Endodermal cell (in vitro differentiated cells): ENCODE measurements at regions not wholly inside any gene's neighbourhood (a gene's known extent, or its start where the extent isn't known, plus 50 kb on each side); places are given as distances from the start of the nearest gene placed in this dataset.
"Not testable (repeated sequence)": the region's sequence is repeated elsewhere in the genome, so short reads cannot be mapped to it uniquely, and the experiment has no call there.

Experiments
- DNase-seq: peaks from one replicate; pipeline ENCODE4 v3.0.0-alpha.2; 2017
- H3K27ac ChIP-seq: 2 replicates; pipeline ENCODE4 v1.5.1; 2013; ENCODE audit warnings: mild to moderate bottlenecking, low read depth, low read length, moderate library complexity
- H3K27me3 ChIP-seq: 2 replicates; pipeline ENCODE4 v1.6.1; 2013; ENCODE audit warnings: mild to moderate bottlenecking, low read length, moderate library complexity; ENCODE audit not compliant: insufficient read depth, control insufficient read depth, poor library complexity, severe bottlenecking
- H3K36me3 ChIP-seq: 2 replicates; pipeline ENCODE4 v1.7.0; 2013; ENCODE audit warnings: mild to moderate bottlenecking, low read length, moderate library complexity; ENCODE audit not compliant: control insufficient read depth, insufficient read depth
- H3K4me1 ChIP-seq: one replicate; pipeline ENCODE4 v1.7.0; 2013; ENCODE audit warnings: low read length; ENCODE audit not compliant: control insufficient read depth, insufficient read depth
- H3K4me3 ChIP-seq: 2 replicates; pipeline ENCODE4 v1.5.1; 2013; ENCODE audit warnings: mild to moderate bottlenecking, low read length, moderate library complexity
- H3K9ac ChIP-seq: 2 replicates; pipeline ENCODE4 v1.6.1; 2013; ENCODE audit warnings: mild to moderate bottlenecking, low read length, moderate library complexity; ENCODE audit not compliant: poor library complexity, severe bottlenecking; ENCODE audit errors: extremely low read depth
- H3K9me3 ChIP-seq: 2 replicates; pipeline ENCODE4 v1.6.1; 2013; ENCODE audit warnings: mild to moderate bottlenecking, low read length, moderate library complexity; ENCODE audit not compliant: control insufficient read depth
- H3K27ac Mint-ChIP-seq: 2 replicates; pipeline ENCODE4 v1.8.0; 2020; ENCODE audit warnings: mixed read lengths
- H3K27me3 Mint-ChIP-seq: 2 replicates; pipeline ENCODE4 v1.8.0; 2021; ENCODE audit warnings: mild to moderate bottlenecking, mixed read lengths; ENCODE audit not compliant: insufficient read depth
- H3K36me3 Mint-ChIP-seq: 2 replicates; pipeline ENCODE4 v1.8.0; 2020; ENCODE audit warnings: low read depth, mixed read lengths
- H3K4me1 Mint-ChIP-seq: 2 replicates; pipeline ENCODE4 v1.8.0; 2020; ENCODE audit warnings: mixed read lengths
- H3K4me3 Mint-ChIP-seq: 2 replicates; pipeline ENCODE4 v1.8.0; 2020; ENCODE audit warnings: mild to moderate bottlenecking, moderate library complexity, mixed read lengths
- H3K9me3 Mint-ChIP-seq: 2 replicates; pipeline ENCODE4 v1.8.0; 2020; ENCODE audit warnings: mild to moderate bottlenecking, mixed read lengths
- WGBS, 2 experiments: methylation state at CpG; one replicate each; pipeline versions ENCODE4 v1.1.5 to v1.1.7; 2013; ENCODE audit warnings: missing lambda C conversion rate in 2 of 2, mixed read lengths in 1 of 2; ENCODE audit not compliant: insufficient coverage in 1 of 2, insufficient read length in 1 of 2; 5-methylcytosine and 5-hydroxymethylcytosine counted together

DNA sequence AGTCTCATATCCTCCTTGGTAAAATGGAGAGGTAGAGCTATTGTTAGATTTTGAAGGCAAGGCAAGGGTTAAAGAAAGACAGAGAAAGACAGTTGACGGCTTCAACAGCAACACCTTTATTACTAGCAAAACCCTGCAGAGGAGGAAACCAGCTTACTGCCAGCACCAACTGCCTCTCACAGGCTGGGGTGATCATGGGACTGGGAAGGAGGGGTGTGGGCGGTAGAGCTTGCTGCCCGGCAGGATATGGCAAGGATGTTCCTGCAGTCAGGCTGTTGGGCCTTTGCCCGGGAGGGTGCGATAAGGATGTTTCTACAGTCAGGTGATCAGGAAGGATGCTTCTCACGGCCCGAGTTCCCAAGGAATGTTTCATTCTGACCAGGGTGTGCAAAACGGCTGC is 310.0 kb downstream of the FOXD4L4 start:
- not testable (repeated sequence) for H3K9ac ChIP-seq, H3K27ac ChIP-seq, H3K27me3 Mint-ChIP-seq, DNase-seq, H3K9me3 Mint-ChIP-seq, H3K36me3 Mint-ChIP-seq, H3K36me3 ChIP-seq, H3K27ac Mint-ChIP-seq, H3K4me3 ChIP-seq, H3K27me3 ChIP-seq, H3K4me1 Mint-ChIP-seq, H3K9me3 ChIP-seq, H3K4me1 ChIP-seq, H3K4me3 Mint-ChIP-seq
- no CpG with 5 or more reads among the region's 8 CpGs for WGBS, 2 experiments

DNA sequence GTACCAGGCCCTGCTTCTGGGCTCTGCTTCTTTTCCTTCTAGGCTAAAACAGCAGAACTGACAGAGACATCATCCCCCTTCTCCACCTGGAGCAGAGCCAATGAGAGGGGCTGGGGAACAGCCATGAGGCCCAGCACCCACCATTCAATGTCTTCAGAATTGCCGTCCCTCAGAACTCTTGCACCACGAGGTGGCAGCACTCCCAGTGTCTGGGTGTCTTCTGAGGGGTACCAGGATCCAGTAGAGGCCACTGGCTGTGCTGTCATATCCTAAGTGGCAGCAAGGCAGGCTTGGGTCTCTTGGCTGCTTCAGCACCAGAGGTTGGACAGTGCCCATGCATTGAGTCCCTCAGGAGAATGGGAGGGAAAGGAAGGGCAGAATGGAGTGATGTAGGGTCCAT is 312.8 kb downstream of the FOXD4L4 start:
- not testable (repeated sequence) for H3K27me3 Mint-ChIP-seq, H3K9ac ChIP-seq, H3K4me1 ChIP-seq, H3K27me3 ChIP-seq, H3K4me3 Mint-ChIP-seq, H3K36me3 ChIP-seq, H3K27ac ChIP-seq, H3K9me3 ChIP-seq, H3K4me3 ChIP-seq, H3K36me3 Mint-ChIP-seq, H3K9me3 Mint-ChIP-seq, H3K27ac Mint-ChIP-seq, H3K4me1 Mint-ChIP-seq, DNase-seq
- no CpG with 5 or more reads among the region's 2 CpGs for WGBS, 2 experiments

DNA sequence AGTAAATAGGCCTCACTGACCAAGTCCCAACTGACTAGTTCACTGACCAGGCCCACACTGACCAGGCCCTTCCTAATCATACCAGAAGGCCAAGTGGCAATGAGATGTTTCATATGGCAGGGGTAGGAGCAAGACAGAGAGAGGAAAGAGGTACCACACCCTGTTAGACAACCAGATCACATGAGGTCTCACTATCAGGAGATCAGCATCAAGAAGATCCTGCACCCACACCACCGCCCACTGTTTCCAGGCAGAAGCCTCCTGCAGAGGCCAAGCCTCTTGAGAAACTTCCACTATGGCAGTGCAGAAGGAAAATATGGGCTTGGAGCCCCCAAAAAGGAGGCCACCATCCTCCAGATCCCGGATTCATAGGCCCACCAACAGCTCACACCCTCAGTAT is 317.8 kb downstream of the FOXD4L4 start:
- not testable (repeated sequence) for DNase-seq, H3K36me3 ChIP-seq, H3K4me1 ChIP-seq, H3K9me3 Mint-ChIP-seq, H3K4me3 Mint-ChIP-seq, H3K9me3 ChIP-seq, H3K27ac ChIP-seq, H3K4me3 ChIP-seq, H3K4me1 Mint-ChIP-seq, H3K27ac Mint-ChIP-seq, H3K27me3 ChIP-seq, H3K36me3 Mint-ChIP-seq, H3K27me3 Mint-ChIP-seq, H3K9ac ChIP-seq
- WGBS, 2 experiments: no CpG with 5 or more reads among the region's 2 CpGs

DNA sequence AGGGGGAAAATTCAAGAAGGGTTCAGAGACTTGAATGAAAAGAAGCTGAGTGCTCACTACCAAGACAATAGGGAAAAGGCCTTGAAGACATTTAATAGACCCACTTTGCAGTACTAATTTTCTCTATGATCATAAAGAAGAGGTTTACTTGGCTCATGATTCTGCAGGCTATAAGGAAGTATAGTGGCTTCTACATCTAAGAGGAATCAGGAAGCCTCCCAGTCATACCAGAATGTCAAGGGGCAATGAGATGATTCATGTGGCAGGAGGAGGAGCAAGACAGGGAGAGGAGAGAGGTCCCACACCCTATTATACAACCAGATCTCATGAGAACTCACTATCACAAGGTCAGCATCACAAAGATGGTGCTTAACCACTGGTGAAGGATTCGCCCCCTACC is 323.7 kb downstream of the FOXD4L4 start:
- H3K36me3 ChIP-seq, H3K9me3 ChIP-seq, H3K4me3 ChIP-seq, H3K9ac ChIP-seq, H3K27ac Mint-ChIP-seq, H3K36me3 Mint-ChIP-seq, H3K4me1 Mint-ChIP-seq, H3K27ac ChIP-seq, DNase-seq, H3K27me3 ChIP-seq, H3K27me3 Mint-ChIP-seq, H3K9me3 Mint-ChIP-seq, H3K4me1 ChIP-seq, H3K4me3 Mint-ChIP-seq: not testable (repeated sequence)
- WGBS, 2 experiments: no CpG with 5 or more reads among the region's 1 CpG

DNA sequence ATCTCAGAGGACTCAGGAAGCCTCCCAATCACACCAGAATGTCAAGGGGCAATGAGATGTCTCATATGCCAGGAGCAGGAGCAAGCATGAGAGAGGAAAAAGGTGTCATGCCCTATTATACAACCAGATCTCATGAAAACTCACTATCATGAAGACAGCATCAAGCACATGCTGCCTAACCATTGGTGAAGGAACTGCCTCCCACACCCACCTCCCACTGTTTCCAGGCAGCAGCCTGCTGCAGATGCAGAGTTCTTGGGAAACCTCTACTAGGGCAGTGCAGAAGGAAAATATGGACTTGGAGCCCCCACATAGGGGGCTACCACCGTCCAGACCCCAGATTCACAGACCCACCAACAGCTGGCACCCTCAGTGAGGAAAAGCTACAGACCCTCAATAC is 326.9 kb downstream of the FOXD4L4 start:
- H3K9ac ChIP-seq, H3K36me3 ChIP-seq, H3K27ac ChIP-seq, H3K27ac Mint-ChIP-seq, H3K27me3 Mint-ChIP-seq, H3K4me3 Mint-ChIP-seq, DNase-seq, H3K4me1 ChIP-seq, H3K9me3 ChIP-seq, H3K27me3 ChIP-seq, H3K4me1 Mint-ChIP-seq, H3K9me3 Mint-ChIP-seq, H3K4me3 ChIP-seq, H3K36me3 Mint-ChIP-seq: not testable (repeated sequence)
- WGBS, 2 experiments: no CpG with 5 or more reads among the region's 1 CpG

DNA sequence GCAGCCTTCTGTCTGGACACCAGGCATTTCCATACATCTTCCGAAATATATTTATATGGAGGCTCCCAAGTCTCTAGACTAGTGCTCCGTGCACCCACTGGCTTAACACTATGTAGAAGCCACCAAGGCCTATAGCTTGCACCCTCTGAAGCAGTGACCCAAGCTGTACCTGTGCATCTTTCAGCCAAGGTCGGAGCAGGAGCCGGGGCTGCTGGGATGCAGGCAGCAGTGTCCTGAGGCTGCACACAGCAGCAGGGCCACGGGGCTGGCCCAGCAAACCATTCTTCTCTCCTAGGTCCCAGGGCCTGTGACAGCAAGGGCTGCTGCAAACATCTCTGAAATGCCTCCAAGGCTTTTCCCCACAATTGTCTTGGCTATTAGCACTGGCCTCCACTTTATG is 328.8 kb downstream of the FOXD4L4 start:
- DNase-seq, H3K27ac Mint-ChIP-seq, H3K27me3 Mint-ChIP-seq, H3K4me1 ChIP-seq, H3K27ac ChIP-seq, H3K36me3 Mint-ChIP-seq, H3K4me3 ChIP-seq, H3K36me3 ChIP-seq, H3K27me3 ChIP-seq, H3K4me3 Mint-ChIP-seq, H3K9me3 Mint-ChIP-seq, H3K9me3 ChIP-seq, H3K4me1 Mint-ChIP-seq, H3K9ac ChIP-seq: not testable (repeated sequence)
- 85% methylated on average over 3 of the region's 5 CpGs; no CpG with 5 or more reads in 1 of the 2 experiments for WGBS, 2 experiments

DNA sequence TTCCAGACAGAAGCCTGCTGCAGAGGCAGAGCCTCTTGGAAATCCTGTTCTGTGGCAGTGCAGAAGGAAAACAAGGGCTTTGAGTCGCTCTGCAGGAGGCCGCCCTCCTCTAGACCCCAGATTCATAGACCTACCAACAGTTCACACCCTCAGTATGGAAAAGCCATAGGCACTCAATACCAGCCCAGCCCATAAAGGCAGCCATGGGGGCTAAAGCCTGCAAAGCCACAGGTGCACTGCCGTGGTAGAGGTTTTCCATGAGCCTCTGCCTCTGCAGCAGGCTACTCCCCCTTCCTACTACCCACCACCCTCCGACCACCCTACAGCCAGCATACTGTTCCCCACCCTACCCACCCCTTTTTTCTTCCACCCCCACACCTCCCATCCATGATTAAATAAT is 330.3 kb downstream of the FOXD4L4 start:
- WGBS, 2 experiments: no CpG with 5 or more reads among the region's 4 CpGs
- H3K36me3 Mint-ChIP-seq, H3K4me3 Mint-ChIP-seq, H3K27ac ChIP-seq, H3K4me3 ChIP-seq, H3K9ac ChIP-seq, H3K27me3 ChIP-seq, H3K9me3 ChIP-seq, H3K9me3 Mint-ChIP-seq, H3K27me3 Mint-ChIP-seq, H3K4me1 ChIP-seq, H3K27ac Mint-ChIP-seq, H3K36me3 ChIP-seq, H3K4me1 Mint-ChIP-seq: not testable (repeated sequence)
- peak; percentile 41 for DNase-seq
